GM21717 (cell line): ENCODE measurements at regions not wholly inside any gene's neighbourhood (a gene's known extent, or its start where the extent isn't known, plus 50 kb on each side); places are given as distances from the start of the nearest gene placed in this dataset.
"Not testable (repeated sequence)": the region's sequence is repeated elsewhere in the genome, so short reads cannot be mapped to it uniquely, and the experiment has no call there.

Experiments used
- ATAC-seq: cut with Tn5 transposase; IDR thresholded peaks from one replicate; pipeline ENCODE4 v1.9.1; 2021; ENCODE audit warnings: mild to moderate bottlenecking, moderate library complexity; ENCODE audit not compliant: unreplicated experiment

- not testable (repeated sequence) for ATAC-seq
Measured at GRCh38 chr11:91268512-91269295, 955.9 kb upstream of the FAT3 start.

GRCh38 chr11:91265946-91266345 lies 958.7 kb upstream of the FAT3 start:
- no peak for ATAC-seq

GRCh38 chr11:91264481-91264880 lies 960.1 kb upstream of the FAT3 start:
- ATAC-seq = no peak

GRCh38 chr11:91263496-91264365 lies 960.9 kb upstream of the FAT3 start:
- ATAC-seq = no peak

- ATAC-seq = no peak
Measured at GRCh38 chr11:91261513-91261912, 963.1 kb upstream of the FAT3 start.

GRCh38 chr11:91258876-91259275 lies 965.7 kb upstream of the FAT3 start:
- no peak for ATAC-seq

- no peak for ATAC-seq
Measured at GRCh38 chr11:91257667-91258066, 967.0 kb upstream of the FAT3 start.

GRCh38 chr11:91248199-91248807 lies 976.3 kb upstream of the FAT3 start:
- ATAC-seq = peak; percentile 72

GRCh38 chr11:91247009-91247735 lies 977.4 kb upstream of the FAT3 start:
- no peak for ATAC-seq

GRCh38 chr11:91244912-91245311 lies 979.7 kb upstream of the FAT3 start:
- ATAC-seq = no peak

- ATAC-seq = no peak
Measured at GRCh38 chr11:91243630-91244029, 981.0 kb upstream of the FAT3 start.

GRCh38 chr11:91243051-91243450 lies 981.6 kb upstream of the FAT3 start:
- ATAC-seq = no peak

GRCh38 chr11:91241226-91241625 lies 983.4 kb upstream of the FAT3 start:
- ATAC-seq = no peak

- ATAC-seq = no peak
Measured at GRCh38 chr11:91239359-91239758, 985.3 kb upstream of the FAT3 start.

GRCh38 chr11:91231226-91231625 lies 993.4 kb upstream of the FAT3 start:
- no peak for ATAC-seq

- no peak for ATAC-seq
Measured at GRCh38 chr11:91230647-91231046, 994.0 kb upstream of the FAT3 start.

GRCh38 chr11:91222830-91223229 lies 1000.0 kb upstream of the CHORDC1 start:
- no peak for ATAC-seq

GRCh38 chr11:91220476-91221202 lies 997.8 kb upstream of the CHORDC1 start:
- ATAC-seq = no peak

GRCh38 chr11:91219535-91219934 lies 996.7 kb upstream of the CHORDC1 start:
- no peak for ATAC-seq

GRCh38 chr11:91209751-91210150 lies 986.9 kb upstream of the CHORDC1 start:
- ATAC-seq = no peak
